A673 (cell line): ENCODE measurements at regions not wholly inside any gene's neighbourhood (a gene's known extent, or its start where the extent isn't known, plus 50 kb on each side); places are given as distances from the start of the nearest gene placed in this dataset.

Experiments
- BruUV-seq: library from RNA; stranded (reverse); fragments of 400-500 nt; replicated peaks from 2 replicates; lab custom pipeline; 2021; lab: Mats Ljungman, UMichigan
- CTCF ChIA-PET: fragments of 300-600 bp; sonication (Branson Sonifier 250); formaldehyde crosslinking; loops from one replicate; lab custom pipeline; 2022; ENCODE audit warnings: antibody characterized with exemption; lab: Charles Lee
- POLR2A ChIA-PET: fragments of 300-600 bp; sonication (Branson Sonifier 250); formaldehyde crosslinking; loops from one replicate; lab custom pipeline; 2022; ENCODE audit warnings: antibody characterized with exemption; ENCODE audit not compliant: low non-redundant PET; lab: Charles Lee
- DNase-seq: peaks from one replicate; pipeline ENCODE4 v3.0.0-alpha.2; 2015; ENCODE audit warnings: low spot score
- H3K27ac ChIP-seq: fragments of 200-600 bp; sonication (generic); 2 replicates; pipeline ENCODE4 v1.5.1; 2016; ENCODE audit warnings: mixed run types, low read depth, mild to moderate bottlenecking, mixed read lengths, antibody characterized with exemption, low read length; ENCODE audit not compliant: poor library complexity, severe bottlenecking
- H3K27me3 ChIP-seq: fragments of 200-600 bp; sonication (generic); replicated peaks from 2 replicates; pipeline ENCODE4 v1.6.1; 2017; ENCODE audit warnings: mixed run types, low read depth, mild to moderate bottlenecking, mixed read lengths, antibody characterized with exemption, low read length; ENCODE audit not compliant: insufficient read depth, poor library complexity
- H3K36me3 ChIP-seq: fragments of 200-600 bp; sonication (generic); 2 replicates; pipeline ENCODE4 v1.6.1; 2016; ENCODE audit warnings: mixed run types, mild to moderate bottlenecking, mixed read lengths, antibody characterized with exemption, low read length; ENCODE audit not compliant: insufficient read depth, poor library complexity, severe bottlenecking
- H3K4me1 ChIP-seq: fragments of 200-600 bp; sonication (generic); 2 replicates; pipeline ENCODE4 v1.6.1; 2017; ENCODE audit warnings: mixed run types, mild to moderate bottlenecking, mixed read lengths, antibody characterized with exemption, low read length; ENCODE audit not compliant: insufficient read depth, poor library complexity, severe bottlenecking
- H3K4me3 ChIP-seq: fragments of 200-600 bp; sonication (generic); 2 replicates; pipeline ENCODE4 v1.5.1; 2016; ENCODE audit warnings: low read depth, mixed run types, mild to moderate bottlenecking, mixed read lengths, low read length; ENCODE audit not compliant: poor library complexity, severe bottlenecking
- H3K9me3 ChIP-seq: fragments of 200-600 bp; sonication (generic); 2 replicates; pipeline ENCODE4 v1.6.1; 2016; ENCODE audit warnings: mixed run types, low read depth, mild to moderate bottlenecking, mixed read lengths, antibody characterized with exemption, low read length; ENCODE audit not compliant: poor library complexity, severe bottlenecking
- EZH2 ChIP-seq: fragments of 200-600 bp; sonication (generic); IDR thresholded peaks from 2 replicates; pipeline ENCODE4 v1.6.1; 2017; ENCODE audit warnings: borderline replicate concordance, low read depth, mild to moderate bottlenecking, mixed read lengths, antibody characterized with exemption, low read length; ENCODE audit not compliant: poor library complexity, severe bottlenecking
- intact Hi-C: fragments of 100-400 bp; cut with micrococcal nuclease; formaldehyde crosslinking; loops from one replicate; pipeline ENCODE4 v1.10.0; 2022; ENCODE audit not compliant: unreplicated experiment
- TF ChIP-seq, protein P1 (sequence below): fragments of 300-800, 200-600 bp; sonication (generic); conservative IDR thresholded peaks from 2 replicates; pipeline ENCODE4 v1.5.1; 2017; ENCODE audit warnings: low read depth, mild to moderate bottlenecking, antibody characterized with exemption, low read length, moderate library complexity, mixed read lengths

DNA sequence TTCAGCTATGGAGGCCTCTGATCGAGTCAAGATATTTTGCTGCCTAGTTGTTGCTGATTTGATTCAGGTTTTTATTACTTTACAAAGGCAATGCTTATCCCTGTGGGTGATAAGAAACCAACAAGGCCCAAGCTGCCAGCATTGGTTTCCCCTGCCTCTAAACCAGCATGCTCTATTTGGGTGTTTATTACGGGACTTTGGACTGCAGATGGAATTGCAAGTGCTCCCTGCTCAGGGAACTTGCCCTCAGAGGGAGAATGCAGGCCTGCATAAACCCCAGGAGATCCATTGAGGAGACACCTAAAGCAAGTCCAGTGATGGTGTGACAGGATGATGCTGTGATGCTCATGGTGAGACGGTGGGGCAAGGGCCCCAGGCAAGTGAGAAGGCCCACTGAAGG is 172.1 kb downstream of the VAPA start:
- intact Hi-C loops: no loop called here
- Histone ChIP-seq H3K36me3 (no peaks in the 10 kb centered on the region), H3K27ac (no peak overlapping the region), H3K4me3 (no peak overlapping the region), H3K4me1 (no peaks in the 10 kb centered on the region), H3K27me3 (no peaks in the 10 kb centered on the region), H3K9me3 (peaks cover 22% of the 10 kb centered on the region)
- TF ChIP-seq, protein P1, sequence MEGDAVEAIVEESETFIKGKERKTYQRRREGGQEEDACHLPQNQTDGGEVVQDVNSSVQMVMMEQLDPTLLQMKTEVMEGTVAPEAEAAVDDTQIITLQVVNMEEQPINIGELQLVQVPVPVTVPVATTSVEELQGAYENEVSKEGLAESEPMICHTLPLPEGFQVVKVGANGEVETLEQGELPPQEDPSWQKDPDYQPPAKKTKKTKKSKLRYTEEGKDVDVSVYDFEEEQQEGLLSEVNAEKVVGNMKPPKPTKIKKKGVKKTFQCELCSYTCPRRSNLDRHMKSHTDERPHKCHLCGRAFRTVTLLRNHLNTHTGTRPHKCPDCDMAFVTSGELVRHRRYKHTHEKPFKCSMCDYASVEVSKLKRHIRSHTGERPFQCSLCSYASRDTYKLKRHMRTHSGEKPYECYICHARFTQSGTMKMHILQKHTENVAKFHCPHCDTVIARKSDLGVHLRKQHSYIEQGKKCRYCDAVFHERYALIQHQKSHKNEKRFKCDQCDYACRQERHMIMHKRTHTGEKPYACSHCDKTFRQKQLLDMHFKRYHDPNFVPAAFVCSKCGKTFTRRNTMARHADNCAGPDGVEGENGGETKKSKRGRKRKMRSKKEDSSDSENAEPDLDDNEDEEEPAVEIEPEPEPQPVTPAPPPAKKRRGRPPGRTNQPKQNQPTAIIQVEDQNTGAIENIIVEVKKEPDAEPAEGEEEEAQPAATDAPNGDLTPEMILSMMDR: no peak
- TF ChIP-seq EZH2: no peak
- ChIA-PET CTCF (no interaction called here), POLR2A (no interaction called here)
- no peak for DNase-seq
- BruUV-seq: no TSS peak

DNA sequence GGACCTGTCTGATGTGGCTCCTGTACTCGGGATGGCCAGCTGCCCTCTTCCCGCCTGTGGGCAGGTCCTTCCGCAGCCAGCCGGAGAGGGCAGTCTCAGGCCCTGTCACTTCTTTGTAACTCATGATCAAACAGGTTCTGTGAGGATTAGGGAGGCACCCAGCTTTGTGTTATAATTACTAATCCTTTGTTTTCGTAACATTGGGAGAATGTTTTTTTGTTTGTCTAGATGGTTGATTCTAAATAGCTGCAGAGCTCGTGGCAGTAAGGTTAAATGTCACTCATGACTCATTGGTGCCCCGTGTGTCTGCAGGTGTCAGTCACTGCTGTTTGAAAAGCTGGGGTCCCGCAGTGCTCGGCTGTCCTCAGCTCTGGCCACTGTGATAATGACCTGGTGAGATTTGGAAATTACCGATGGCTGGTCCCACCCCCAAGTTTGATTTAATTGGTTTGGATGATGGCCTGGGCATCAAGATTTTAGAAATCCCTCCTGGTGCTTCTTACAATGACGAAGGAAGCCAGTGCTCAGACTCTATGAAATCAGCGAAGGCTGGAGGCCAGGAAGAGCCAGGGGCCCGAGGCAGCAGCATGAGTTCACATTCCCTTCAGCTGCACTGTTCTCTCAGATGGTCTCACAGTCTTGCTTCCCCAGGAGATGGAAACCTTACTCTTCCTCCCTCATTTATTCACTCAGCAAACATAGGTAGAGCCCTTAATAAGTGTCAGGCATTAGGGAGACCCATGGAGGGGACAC is 172.8 kb downstream of the VAPA start:
- Histone ChIP-seq H3K27me3 (no peaks in the 10 kb centered on the region), H3K36me3 (no peaks in the 10 kb centered on the region), H3K4me1 (no peaks in the 10 kb centered on the region), H3K27ac (no peak overlapping the region), H3K4me3 (no peak overlapping the region), H3K9me3 (peaks cover 22% of the 10 kb centered on the region)
- POLR2A ChIA-PET: no interaction called here
- DNase-seq: no peak
- intact Hi-C loops: no loop called here
- no TSS peak for BruUV-seq
- no peak for TF ChIP-seq EZH2
- TF ChIP-seq, protein P1: no peak
- CTCF ChIA-PET: no interaction called here

DNA sequence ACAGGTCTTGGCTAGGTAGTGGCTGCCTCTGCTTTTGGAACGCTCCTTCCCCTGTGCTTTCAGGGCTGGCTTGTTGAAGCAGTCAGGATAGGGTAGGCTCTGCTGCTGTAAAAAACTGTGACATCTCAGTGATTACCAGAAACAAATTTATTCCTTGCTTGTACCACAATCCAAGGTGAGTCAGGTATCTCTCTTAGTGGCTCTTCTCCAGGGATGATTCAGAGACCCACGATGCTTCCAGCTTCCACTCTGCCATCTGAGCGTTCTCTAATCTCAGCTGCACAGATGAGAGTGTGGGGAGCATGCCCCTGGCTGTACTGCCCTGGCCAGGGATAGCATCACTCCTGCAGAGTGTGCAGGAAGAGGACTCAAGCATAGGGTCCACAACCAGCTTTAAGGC is 174.9 kb downstream of the VAPA start:
- Histone ChIP-seq H3K4me1 (no peaks in the 10 kb centered on the region), H3K27ac (no peak overlapping the region), H3K27me3 (no peaks in the 10 kb centered on the region), H3K9me3 (peaks cover 4% of the 10 kb centered on the region), H3K4me3 (no peak overlapping the region), H3K36me3 (no peaks in the 10 kb centered on the region)
- no TSS peak for BruUV-seq
- DNase-seq: no peak
- CTCF ChIA-PET: no interaction called here
- POLR2A ChIA-PET: no interaction called here
- intact Hi-C loops: no loop called here
- TF ChIP-seq EZH2: no peak
- TF ChIP-seq, protein P1: no peak
